Spleen (tissue), 11 donors: ENCODE measurements at regions not wholly inside any gene's neighbourhood (a gene's known extent, or its start where the extent isn't known, plus 50 kb on each side); places are given as distances from the start of the nearest gene placed in this dataset.

Source experiments
- DNase-seq: peaks from one replicate; pipeline ENCODE4 v3.0.0-alpha.2; 2020
- H3K27ac ChIP-seq, 8 donors: fragments of 200-600 bp; sonication (generic) in 7 of 8; 1 replicate in 4 of 8; 2 replicates in 4 of 8; pipeline versions ENCODE4 v1.5.0 to v1.8.0; 2016 to 2021; ENCODE audit warnings: inconsistent platforms in 4 of 8, mild to moderate bottlenecking in 4 of 8, moderate library complexity in 1 of 8
- H3K27me3 ChIP-seq, 7 donors: fragments of 200-600 bp; sonication (generic) in 6 of 7; replicated peaks in 1 of 7; 1 replicate in 4 of 7; 2 replicates in 3 of 7; pipeline versions ENCODE4 v1.5.0 to v1.8.0; 2016 to 2021; ENCODE audit warnings: inconsistent platforms in 3 of 7, mild to moderate bottlenecking in 1 of 7
- H3K36me3 ChIP-seq, 6 donors: fragments of 200-600 bp; sonication (generic) in 5 of 6; 1 replicate in 4 of 6; 2 replicates in 2 of 6; pipeline versions ENCODE4 v1.5.0 to v1.8.0; 2016 to 2021; ENCODE audit warnings: inconsistent platforms in 2 of 6
- H3K4me1 ChIP-seq, 6 donors: fragments of 200-600 bp; sonication (generic) in 5 of 6; 1 replicate in 3 of 6; 2 replicates in 3 of 6; pipeline versions ENCODE4 v1.5.0 to v1.8.0; 2016 to 2021; ENCODE audit warnings: inconsistent platforms in 3 of 6
- H3K4me3 ChIP-seq, 8 donors: fragments of 200-600 bp; sonication (generic) in 7 of 8; 1 replicate in 4 of 8; 2 replicates in 4 of 8; pipeline versions ENCODE4 v1.5.0 to v1.8.0; 2016 to 2021; ENCODE audit warnings: inconsistent platforms in 4 of 8, mild to moderate bottlenecking in 4 of 8, moderate library complexity in 2 of 8
- H3K9me3 ChIP-seq, 8 donors: fragments of 200-600 bp; sonication (generic) in 7 of 8; 1 replicate in 4 of 8; 2 replicates in 4 of 8; pipeline versions ENCODE4 v1.5.0 to v1.8.0; 2016 to 2021; ENCODE audit warnings: inconsistent platforms in 4 of 8
- CTCF ChIP-seq, 11 experiments: fragments of 200-600 bp in 7 of 11; fragments of 450-650 bp in 4 of 11; sonication (generic) in 4 of 11; IDR thresholded peaks in 8 of 11; conservative IDR thresholded peaks in 3 of 11; 1 replicate in 7 of 11; 2 replicates in 4 of 11; pipeline versions ENCODE4 v1.4.0 to v1.8.0; 2016 to 2021; ENCODE audit warnings: antibody characterized with exemption in 11 of 11, inconsistent platforms in 4 of 11, mild to moderate bottlenecking in 1 of 11
- POLR2A ChIP-seq, 3 donors: fragments of 450-650 bp; IDR thresholded peaks; one replicate each; pipeline ENCODE4 v1.5.1; 2017; ENCODE audit warnings: antibody characterized with exemption in 3 of 3, mild to moderate bottlenecking in 1 of 3
- POLR2AphosphoS5 ChIP-seq, 3 donors: sonication (generic); formaldehyde crosslinking; IDR thresholded peaks; one replicate each; pipeline ENCODE4 v1.5.1; 2017; ENCODE audit warnings: antibody characterized with exemption in 3 of 3
- WGBS, 5 donors: extraction: QIAGEN DNeasy Blood & Tissue Kit in 3 of 5; methylation state at CpG; one replicate each; pipeline versions ENCODE4 v1.1.5 to v1.1.7; 2013 to 2018; 5-methylcytosine and 5-hydroxymethylcytosine counted together
- intact Hi-C: fragments of 100-400 bp; cut with DNase I; formaldehyde crosslinking; loops from one replicate; pipeline ENCODE4 v1.15.0; 2023; ENCODE audit warnings: low total_unique reads
- donor health status: healthy with polysubstance abuse.
- donor health status: DM: no; HTN: no; CAD: no; lungs with moderate emphysema.
- donor health status: DM: no; HTN: no; CAD: no.
- donor health status: Bipolar disorder and iron deficiency.
- donor health status: healthy.
- donor health status: DM: no; HTN: no; CAD: no.
- donor health status: DM: yes; HTN: yes; CAD: no.

GRCh38 chr4:52269761-52270160, 218.7 kb downstream of the SPATA18 start:
- no peaks in the 10 kb centered on the region for H3K36me3 ChIP-seq
- intact Hi-C loops, result no loop called here
- no peaks in the 10 kb centered on the region for H3K27me3 ChIP-seq
- TF ChIP-seq POLR2AphosphoS5 (IDR thresholded peaks at IDR 0.05), result no peak
- TF ChIP-seq CTCF (IDR thresholded peaks at IDR 0.05 in 8 of 11, conservative IDR thresholded peaks at IDR 0.05 in 3 of 11), result no peak
- TF ChIP-seq POLR2A (IDR thresholded peaks at IDR 0.05), result no peak
- peaks cover 0 to 23% (median 7%) of the 10 kb centered on the region in 8 donors for H3K9me3 ChIP-seq
- no peak for DNase-seq
- H3K4me1 ChIP-seq, result no peaks in the 10 kb centered on the region
- H3K27ac ChIP-seq, result no peak overlapping the region
- no peak overlapping the region for H3K4me3 ChIP-seq

DNA sequence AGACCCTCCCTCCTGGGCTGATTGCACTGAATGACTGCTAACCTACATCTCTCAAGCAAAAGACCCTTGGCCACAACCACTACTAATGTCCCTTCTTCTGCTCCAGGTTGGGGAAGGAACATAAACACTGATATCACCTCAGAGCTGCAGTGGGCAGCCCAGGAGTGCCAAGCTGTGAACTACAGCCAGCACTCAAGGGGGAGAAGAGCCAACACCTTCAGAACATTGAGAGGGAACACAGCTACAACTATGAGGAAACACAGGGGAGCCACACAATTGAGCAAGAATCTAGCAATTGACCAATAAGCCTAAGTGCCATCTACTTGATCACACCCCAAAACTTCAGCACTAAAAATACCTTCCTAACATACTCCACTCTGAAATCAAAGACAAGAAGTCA, 222.8 kb downstream of the SPATA18 start:
- TF ChIP-seq POLR2A (IDR thresholded peaks at IDR 0.05) (no peak), CTCF (IDR thresholded peaks at IDR 0.05 in 8 of 11, conservative IDR thresholded peaks at IDR 0.05 in 3 of 11) (no peak)
- Histone ChIP-seq H3K27ac (no peak overlapping the region), H3K27me3 (no peaks in the 10 kb centered on the region)

DNA sequence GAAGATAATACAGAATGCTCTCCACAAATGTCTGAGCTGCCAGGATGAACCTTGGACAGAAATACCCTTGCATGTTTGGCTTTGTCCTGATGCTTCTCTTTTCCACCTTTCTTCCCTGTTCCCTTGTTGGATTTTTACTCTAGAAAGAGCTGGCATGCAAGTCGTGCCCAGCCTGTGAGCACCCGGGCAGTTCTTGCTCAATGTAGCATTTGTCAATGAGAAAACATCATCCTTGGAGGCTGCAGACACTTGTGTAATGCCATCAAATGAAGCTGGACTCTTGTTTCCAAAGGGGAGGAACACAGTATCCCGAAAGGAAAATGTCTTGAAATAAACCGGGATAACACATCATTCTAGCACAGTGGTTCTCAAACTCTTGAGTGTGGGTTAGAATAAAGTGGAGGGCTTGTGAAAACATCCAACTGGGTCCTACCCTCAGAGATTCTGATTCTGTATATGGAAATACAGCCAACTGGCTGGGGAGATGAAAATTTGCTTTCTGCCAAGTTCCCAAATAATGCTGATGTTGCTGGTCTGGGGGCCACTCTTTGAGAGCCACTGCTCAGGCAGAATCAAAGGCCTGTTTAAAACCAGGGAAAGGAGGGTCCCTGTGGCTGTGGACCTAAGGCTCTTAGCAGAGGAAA, 237.2 kb downstream of the SPATA18 start:
- DNase-seq, result no peak
- H3K4me1 ChIP-seq, result no peaks in the 10 kb centered on the region
- WGBS, 5 donors, result 83 to 95% (median 84%) methylated on average over 4 of the region's 4 CpGs
- intact Hi-C loops, result no loop called here
- TF ChIP-seq CTCF (IDR thresholded peaks at IDR 0.05 in 8 of 11, conservative IDR thresholded peaks at IDR 0.05 in 3 of 11) (no peak), POLR2A (IDR thresholded peaks at IDR 0.05) (no peak), POLR2AphosphoS5 (IDR thresholded peaks at IDR 0.05) (no peak)
- H3K9me3 ChIP-seq, result no peaks in the 10 kb centered on the region
- no peak overlapping the region for H3K4me3 ChIP-seq
- H3K27ac ChIP-seq, result no peak overlapping the region
- H3K36me3 ChIP-seq, result no peaks in the 10 kb centered on the region
- no peaks in the 10 kb centered on the region for H3K27me3 ChIP-seq

More for the DNA sequence above, 222.8 kb downstream of the SPATA18 start:
- no peak for DNase-seq
- Histone ChIP-seq H3K4me3 (no peak overlapping the region), H3K4me1 (no peaks in the 10 kb centered on the region), H3K36me3 (no peaks in the 10 kb centered on the region), H3K9me3 (peaks cover under 1 to 37% (median 16%) of the 10 kb centered on the region in 8 donors)
- intact Hi-C loops, result no loop called here

DNA sequence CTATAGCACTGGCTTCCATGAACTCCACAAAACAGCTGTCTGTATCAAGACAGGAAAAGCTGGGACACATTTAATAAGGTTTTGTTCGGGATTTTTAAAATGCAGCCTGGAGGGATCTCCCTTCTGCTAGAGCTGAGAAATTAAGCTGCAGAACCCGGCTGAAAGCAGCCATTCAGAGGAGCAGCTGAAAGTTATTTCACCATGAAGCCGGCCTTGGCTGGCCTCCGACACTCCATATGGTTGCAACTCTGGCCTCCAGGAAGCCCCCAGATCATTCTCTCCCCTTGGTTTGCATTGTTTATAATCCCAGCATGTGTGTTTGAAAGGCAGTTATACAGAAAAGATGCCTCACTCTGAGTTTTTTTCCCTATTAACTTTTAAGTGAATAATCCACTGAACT, 239.4 kb downstream of the SPATA18 start:
- H3K27me3 ChIP-seq, result no peaks in the 10 kb centered on the region
- no peak for DNase-seq
- no peaks in the 10 kb centered on the region for H3K4me1 ChIP-seq
- H3K9me3 ChIP-seq, result no peaks in the 10 kb centered on the region
- no peak overlapping the region for H3K4me3 ChIP-seq
- 64 to 84% (median 80%) methylated on average over 4 of the region's 4 CpGs for WGBS, 5 donors
- TF ChIP-seq CTCF (IDR thresholded peaks at IDR 0.05 in 8 of 11, conservative IDR thresholded peaks at IDR 0.05 in 3 of 11) (no peak), POLR2AphosphoS5 (IDR thresholded peaks at IDR 0.05) (no peak), POLR2A (IDR thresholded peaks at IDR 0.05) (no peak)
- H3K36me3 ChIP-seq, result no peaks in the 10 kb centered on the region
- no peak overlapping the region for H3K27ac ChIP-seq
- intact Hi-C loops, result no loop called here
